NCI-H146 treated with DMSO at 0.1 percent for 48 hours (cell line): ENCODE measurements at regions not wholly inside any gene's neighbourhood (a gene's known extent, or its start where the extent isn't known, plus 50 kb on each side); places are given as distances from the start of the nearest gene placed in this dataset.

Experiments used
- DNase-seq: peaks from one replicate; lab custom pipeline; 2025; ENCODE audit not compliant: unreplicated experiment; lab: John Stamatoyannopoulos, UW

- DNase-seq = no peak
Observed at GRCh38 chr1:112040891-112041740, 51.6 kb upstream of the KCND3 start.

DNA sequence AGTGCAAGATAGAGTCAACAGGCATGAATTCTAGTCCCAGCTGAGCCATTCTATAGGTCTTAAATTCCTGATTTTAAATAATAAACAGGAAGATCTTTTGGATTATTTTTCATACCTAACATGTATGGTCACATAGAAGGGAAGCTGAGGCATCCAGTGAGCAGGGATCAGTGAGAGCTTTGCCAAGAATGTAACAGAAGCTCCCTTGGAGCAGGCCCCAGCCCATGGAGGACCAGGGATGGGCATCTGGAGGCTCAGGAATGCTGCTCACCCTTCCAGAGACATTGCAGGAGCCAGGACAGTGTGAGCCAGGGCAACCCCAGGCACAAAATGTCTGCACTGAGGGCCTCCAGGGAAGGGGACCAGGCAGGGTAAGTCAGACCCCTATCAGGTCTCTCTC lies 54.4 kb upstream of the KCND3 start:
- DNase-seq = no peak

- DNase-seq = no peak
Observed at GRCh38 chr1:112044745-112045144, 55.3 kb upstream of the KCND3 start.

DNA sequence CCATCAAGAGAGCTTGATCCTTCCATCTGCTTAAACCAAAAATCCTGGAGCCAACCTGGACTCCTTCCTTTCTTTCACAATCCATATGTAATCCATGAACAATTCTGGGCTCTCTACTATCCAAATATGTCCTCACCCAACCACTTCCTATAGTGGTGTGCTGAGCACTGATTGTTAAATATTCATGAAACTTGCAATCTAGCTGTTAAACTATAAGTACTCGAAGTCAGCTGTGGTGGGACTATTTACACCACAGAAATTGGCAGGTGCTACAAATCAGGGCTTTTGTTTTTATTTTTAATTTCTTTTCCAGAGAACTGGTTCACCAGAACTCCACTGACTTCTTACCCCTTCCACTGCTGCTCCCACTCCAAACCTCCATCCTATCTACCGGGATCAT lies 57.2 kb upstream of the KCND3 start:
- no peak for DNase-seq

DNA sequence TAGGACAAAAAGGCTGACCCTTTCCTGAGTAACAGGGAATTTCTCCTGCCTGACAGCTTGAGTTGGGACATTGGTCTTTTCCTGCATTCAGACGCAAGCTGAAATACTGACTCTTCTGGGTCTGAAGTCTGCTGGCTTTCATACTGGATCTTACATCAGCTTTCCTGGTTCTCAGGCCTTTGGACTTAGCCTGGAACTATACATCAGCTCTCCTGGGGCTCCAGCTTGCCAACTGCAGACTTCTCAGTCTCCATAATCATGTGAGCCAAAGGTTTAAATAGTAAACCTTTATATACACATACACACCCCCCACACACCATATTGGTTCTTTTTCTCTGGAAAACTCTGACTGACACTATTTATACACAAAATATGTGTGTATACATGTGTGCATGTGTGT lies 59.0 kb upstream of the KCND3 start:
- no peak for DNase-seq

DNA sequence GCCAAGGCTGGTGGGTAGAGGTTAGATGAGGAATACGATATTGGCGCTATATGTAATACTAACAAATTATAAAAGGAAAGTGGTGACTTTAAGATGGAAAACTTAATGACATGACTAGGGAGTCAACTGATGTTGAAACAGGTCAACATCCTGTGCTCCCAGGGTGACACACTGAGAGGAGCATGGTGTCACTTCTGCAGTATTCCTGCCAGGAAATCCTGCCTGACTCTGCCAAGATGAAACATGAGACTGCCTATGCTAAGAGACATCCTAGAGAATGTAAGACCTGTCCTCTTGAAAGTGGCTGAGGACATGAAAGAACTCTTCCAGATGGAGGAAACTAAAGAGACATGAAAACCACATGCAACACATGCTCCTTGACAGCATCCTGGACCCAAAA lies 65.0 kb upstream of the KCND3 start:
- no peak for DNase-seq

DNA sequence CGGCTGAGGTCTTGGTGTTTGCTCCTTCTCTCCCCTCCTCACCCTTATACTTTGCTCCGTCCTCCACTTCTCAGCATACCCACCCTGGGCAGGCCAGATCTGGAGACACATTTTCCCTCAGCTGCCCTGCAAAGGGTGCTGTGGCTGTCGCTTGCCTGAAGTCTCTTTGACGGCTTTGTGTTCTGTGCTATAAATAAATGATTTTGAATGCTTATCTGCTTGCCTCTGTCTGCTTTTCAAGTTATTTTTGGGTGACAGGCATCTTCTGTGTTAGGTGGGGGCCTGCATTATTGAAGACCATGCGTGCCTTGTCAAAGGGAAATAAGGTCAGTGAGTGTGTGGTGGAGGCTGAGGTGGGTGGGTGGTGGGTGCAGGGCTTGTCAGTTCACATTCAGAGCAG lies 66.9 kb upstream of the KCND3 start:
- no peak for DNase-seq

GRCh38 chr1:112057736-112058135 lies 68.3 kb upstream of the KCND3 start:
- no peak for DNase-seq

DNA sequence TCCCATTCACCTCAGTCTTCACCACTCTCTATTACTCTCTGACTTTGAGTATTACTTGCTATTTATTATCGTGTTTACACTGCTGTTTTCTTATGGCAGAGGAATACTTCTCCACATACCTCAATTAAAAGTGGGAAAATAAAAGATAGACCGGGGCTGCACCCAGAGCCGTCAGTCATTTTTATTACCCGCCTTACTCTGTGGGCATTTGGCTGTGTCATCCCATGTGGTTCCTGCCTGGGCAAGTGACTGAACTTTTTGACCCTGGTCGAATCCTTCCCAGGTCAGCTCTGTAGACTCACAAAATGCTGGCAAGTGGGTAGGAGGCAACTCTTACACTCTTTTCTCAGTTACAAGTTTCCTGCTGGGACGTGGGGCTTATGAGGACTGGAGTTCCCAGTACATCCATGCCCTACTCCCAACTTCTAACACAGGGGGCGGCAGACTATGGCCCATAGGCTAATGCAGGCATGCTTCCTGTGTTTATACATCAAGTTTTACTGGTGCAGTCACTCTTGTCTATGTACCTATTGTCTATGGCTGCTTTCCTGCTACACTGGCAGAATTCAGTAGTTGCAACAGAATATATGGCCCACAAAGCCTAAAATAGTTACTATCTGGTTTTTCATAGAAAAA lies 69.5 kb upstream of the KCND3 start:
- no peak for DNase-seq

- no peak for DNase-seq
Observed at GRCh38 chr1:112059679-112060078, 70.2 kb upstream of the KCND3 start.

DNA sequence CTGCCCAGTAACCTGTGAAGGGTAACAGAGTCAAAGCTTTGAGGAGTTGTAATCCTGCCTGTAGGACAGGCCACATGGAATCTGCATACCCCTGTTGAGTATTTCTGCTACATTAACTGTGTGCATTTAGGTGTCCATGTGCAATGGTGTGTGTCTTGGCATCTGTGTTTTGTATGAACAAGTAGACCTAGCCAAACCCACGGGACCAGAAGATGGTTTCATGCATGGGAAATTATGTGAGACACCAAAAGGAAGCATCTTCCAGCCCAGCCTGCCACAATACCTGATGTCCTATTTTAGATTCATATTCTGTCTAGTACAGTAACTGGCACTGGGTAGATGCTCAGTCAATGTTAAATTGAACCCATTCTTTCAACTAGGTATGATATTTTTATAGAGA lies 70.8 kb upstream of the KCND3 start:
- DNase-seq = no peak

- DNase-seq = no peak
Observed at GRCh38 chr1:112061056-112061455, 71.6 kb upstream of the KCND3 start.

- DNase-seq = no peak
Observed at GRCh38 chr1:112061901-112062320, 72.4 kb upstream of the KCND3 start.

DNA sequence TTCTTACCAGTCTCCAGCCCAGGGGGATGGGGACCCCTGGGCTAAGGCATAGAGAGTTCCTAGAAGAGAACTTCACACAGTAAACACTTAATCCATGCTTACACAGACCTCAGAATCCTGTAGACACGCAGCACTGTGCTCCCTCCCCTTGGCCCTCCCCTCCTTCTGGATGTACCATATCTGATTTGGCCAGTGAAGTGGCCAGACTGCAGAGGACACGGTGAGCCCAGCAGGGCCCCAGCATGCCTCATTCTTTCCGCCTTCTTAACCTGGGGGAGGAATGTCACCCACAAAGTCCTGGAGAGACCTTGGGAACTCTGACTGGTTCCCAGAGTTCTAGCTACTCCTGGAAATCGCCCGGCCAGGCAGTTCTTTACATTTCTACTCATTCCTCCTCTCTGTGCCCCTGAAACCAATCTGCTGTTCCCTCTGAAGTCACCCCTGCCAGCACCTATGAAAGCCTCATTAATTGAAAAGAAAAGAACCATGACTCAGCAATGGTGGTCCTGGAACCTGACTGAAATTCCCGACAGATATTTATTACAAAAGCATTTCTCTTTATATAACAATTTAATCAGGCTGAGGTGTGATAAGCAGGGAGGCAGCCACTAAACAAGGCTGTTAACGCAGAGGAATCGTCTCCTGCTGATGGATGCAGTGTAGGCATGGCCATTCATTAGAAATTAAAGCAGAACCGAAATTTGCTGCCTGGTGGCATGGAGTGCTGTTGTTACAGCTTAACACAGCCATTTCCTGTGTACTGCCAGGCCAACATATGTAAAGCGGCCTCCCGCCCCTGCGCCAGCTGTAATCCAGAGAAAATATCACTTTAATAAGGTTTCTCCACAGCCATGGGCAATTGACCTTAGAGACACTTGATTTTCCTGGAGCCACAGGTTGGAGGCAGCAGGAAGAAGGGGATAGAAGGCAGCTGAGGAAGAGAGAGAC lies 74.6 kb upstream of the KCND3 start:
- no peak for DNase-seq

DNA sequence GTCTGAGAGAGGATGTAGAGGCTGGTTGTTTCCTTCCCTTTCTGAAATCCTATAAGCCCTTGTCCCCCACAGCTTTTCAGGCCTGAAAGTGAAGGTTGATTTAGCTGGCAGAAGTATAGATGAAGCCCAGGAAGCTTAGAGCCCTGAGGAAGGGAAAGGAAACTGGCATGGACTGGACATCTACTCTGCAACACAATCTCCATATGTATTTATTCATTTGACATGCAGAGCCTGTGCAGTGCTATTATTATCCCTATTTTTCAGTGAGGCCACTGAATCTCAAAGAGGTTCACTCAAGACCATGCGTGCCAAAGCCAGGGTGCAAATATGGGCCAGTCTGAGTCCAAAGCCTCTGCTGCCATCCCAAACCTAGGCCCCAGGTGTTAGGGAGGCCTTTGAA lies 78.5 kb upstream of the KCND3 start:
- no peak for DNase-seq

DNA sequence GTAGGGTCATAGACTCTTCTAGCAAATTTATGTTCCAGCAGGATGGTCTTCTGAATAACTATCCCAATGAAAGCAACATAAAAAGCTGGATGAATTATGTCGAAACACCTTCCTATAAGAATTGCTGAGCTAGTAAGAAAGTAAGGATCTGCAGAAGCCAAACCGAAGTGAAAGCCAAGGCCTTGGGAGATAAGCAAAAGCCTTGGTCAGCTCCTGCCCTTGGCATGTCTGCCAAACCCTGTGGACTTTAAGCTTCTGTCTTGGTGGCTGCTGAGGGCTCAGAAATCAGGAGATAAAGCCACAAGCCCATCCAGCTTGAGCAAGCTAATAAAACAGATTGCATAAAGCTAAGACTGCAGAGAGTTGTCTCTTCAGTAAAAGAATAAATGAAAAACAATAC lies 81.2 kb upstream of the KCND3 start:
- no peak for DNase-seq

GRCh38 chr1:112074711-112075110 lies 85.2 kb upstream of the KCND3 start:
- DNase-seq = no peak

DNA sequence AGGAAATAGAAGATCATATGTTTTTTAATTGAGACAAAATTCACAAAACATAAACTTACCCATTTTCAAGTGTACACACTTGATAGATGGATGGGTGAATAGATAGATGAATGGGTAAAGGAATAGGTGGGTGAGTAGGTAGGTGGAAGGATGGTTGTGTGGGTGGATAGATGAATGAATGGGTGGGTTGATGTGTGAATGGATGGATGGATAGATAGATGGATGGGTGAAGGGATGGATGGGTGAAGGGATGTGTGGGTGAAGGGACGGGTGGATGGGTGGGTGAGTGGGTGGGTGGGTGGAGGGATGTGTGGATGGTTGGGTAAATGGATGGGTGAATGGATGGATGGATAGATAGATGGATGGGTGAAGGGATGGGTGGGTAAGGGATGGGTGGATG lies 86.1 kb upstream of the KCND3 start:
- no peak for DNase-seq

- no peak for DNase-seq
Observed at GRCh38 chr1:112079446-112079845, 90.0 kb upstream of the KCND3 start.

- no peak for DNase-seq
Observed at GRCh38 chr1:112083487-112083886, 94.0 kb upstream of the KCND3 start.

DNA sequence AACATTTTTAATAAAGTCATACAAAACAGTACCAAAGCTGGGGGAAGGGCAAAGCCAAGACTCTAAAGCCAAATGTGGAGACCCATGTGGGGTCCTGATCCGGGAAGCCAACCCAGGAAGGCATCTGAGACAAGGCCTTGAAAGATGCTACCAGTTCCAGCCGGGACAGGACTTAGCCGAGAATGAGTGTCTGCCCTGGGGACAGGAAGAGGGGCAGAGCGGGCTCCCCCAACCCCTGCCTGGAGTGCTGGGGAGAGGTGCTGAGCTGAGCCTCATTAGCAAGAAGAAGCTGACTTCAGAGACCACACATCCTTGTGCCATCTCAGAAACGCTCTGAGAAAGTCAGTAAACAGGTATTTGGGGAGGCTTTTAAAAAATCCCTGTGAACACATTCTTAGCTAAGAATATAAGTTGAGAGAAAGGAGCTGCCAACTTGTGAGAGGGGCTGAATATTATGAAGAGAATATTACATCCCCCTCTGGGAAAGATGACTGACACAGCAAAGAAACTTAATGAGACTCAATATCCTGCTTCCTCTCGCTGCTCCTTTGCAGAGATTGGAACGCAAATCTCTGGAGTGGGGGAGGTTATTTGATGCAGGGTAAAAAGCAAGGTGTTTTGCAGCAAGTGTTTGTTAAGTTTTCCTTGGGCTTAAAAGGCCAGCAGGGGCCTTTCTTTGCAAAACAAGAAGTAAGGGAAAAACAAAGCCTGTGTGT lies 103.3 kb upstream of the KCND3 start:
- no peak for DNase-seq
